Smooth muscle cell (in vitro differentiated cells): ENCODE measurements at regions not wholly inside any gene's neighbourhood (a gene's known extent, or its start where the extent isn't known, plus 50 kb on each side); places are given as distances from the start of the nearest gene placed in this dataset.

Experiments used
- DNase-seq: peaks from one replicate; lab custom pipeline; 2025; ENCODE audit not compliant: unreplicated experiment; lab: John Stamatoyannopoulos, UW
- H2AFZ ChIP-seq: fragments of 200-600 bp; sonication (generic); 2 replicates; pipeline ENCODE4 v1.6.0; 2016; ENCODE audit warnings: antibody characterized with exemption, low read depth, mild to moderate bottlenecking
- H3F3A ChIP-seq: fragments of 200-600 bp; sonication (generic); 2 replicates; pipeline ENCODE4 v1.6.0; 2017; ENCODE audit warnings: antibody characterized with exemption, low read depth
- H3K27ac ChIP-seq: fragments of 200-600 bp; sonication (generic); 2 replicates; pipeline ENCODE4 v1.5.1; 2016; ENCODE audit warnings: low read depth, mild to moderate bottlenecking
- H3K27me3 ChIP-seq: fragments of 200-600 bp; sonication (generic); 2 replicates; pipeline ENCODE4 v1.6.1; 2016; ENCODE audit warnings: low read depth, mild to moderate bottlenecking
- H3K36me3 ChIP-seq: fragments of 200-600 bp; sonication (generic); 2 replicates; pipeline ENCODE4 v1.5.1; 2016; ENCODE audit warnings: low read depth
- H3K4me1 ChIP-seq: fragments of 200-600 bp; sonication (generic); 2 replicates; pipeline ENCODE4 v1.5.1; 2016; ENCODE audit warnings: low read depth
- H3K4me2 ChIP-seq: fragments of 200-600 bp; sonication (generic); 2 replicates; pipeline ENCODE4 v1.6.0; 2016; ENCODE audit warnings: mild to moderate bottlenecking
- H3K4me3 ChIP-seq: fragments of 200-600 bp; sonication (generic); 2 replicates; pipeline ENCODE4 v1.5.1; 2016; ENCODE audit warnings: mild to moderate bottlenecking
- H3K79me2 ChIP-seq: fragments of 200-600 bp; sonication (generic); 2 replicates; pipeline ENCODE4 v1.6.0; 2016; ENCODE audit warnings: low read depth, mild to moderate bottlenecking
- H3K9ac ChIP-seq: fragments of 200-600 bp; sonication (generic); 2 replicates; pipeline ENCODE4 v1.6.0; 2016; ENCODE audit warnings: low read depth
- H3K9me3 ChIP-seq: fragments of 200-600 bp; sonication (generic); replicated peaks from 2 replicates; pipeline ENCODE4 v1.5.1; 2016; ENCODE audit warnings: low read depth
- H4K20me1 ChIP-seq: fragments of 200-600 bp; sonication (generic); 2 replicates; pipeline ENCODE4 v1.6.0; 2016; ENCODE audit warnings: low read depth
- CTCF ChIP-seq: fragments of 200-600 bp; sonication (generic); IDR thresholded peaks from 2 replicates; pipeline ENCODE4 v1.5.1; 2017; ENCODE audit warnings: borderline replicate concordance, mild to moderate bottlenecking, antibody characterized with exemption; ENCODE audit not compliant: insufficient read depth, poor library complexity, severe bottlenecking
- WGBS: methylation state at CpG from one replicate; pipeline ENCODE4 v1.1.7; 2016; ENCODE audit warnings: low lambda C conversion rate; 5-methylcytosine and 5-hydroxymethylcytosine counted together

GRCh38 chr2:70391259-70391658 is 89.4 kb upstream of the FAM136A start:
- no peak overlapping the region for H3K9ac ChIP-seq
- no peak for DNase-seq
- no peak overlapping the region for H3K4me3 ChIP-seq
- no peaks in the 10 kb centered on the region for H3K9me3 ChIP-seq
- no peaks in the 10 kb centered on the region for H3F3A ChIP-seq
- no peaks in the 10 kb centered on the region for H3K79me2 ChIP-seq
- H4K20me1 ChIP-seq, result no peaks in the 10 kb centered on the region
- no peaks in the 10 kb centered on the region for H3K27me3 ChIP-seq
- no peak overlapping the region for H3K4me2 ChIP-seq
- no peak for TF ChIP-seq CTCF
- H3K27ac ChIP-seq, result no peak overlapping the region
- no peaks in the 10 kb centered on the region for H3K36me3 ChIP-seq
- H2AFZ ChIP-seq, result no peak overlapping the region
- H3K4me1 ChIP-seq, result no peaks in the 10 kb centered on the region

- Histone ChIP-seq H3K4me2 (no peak overlapping the region), H3K4me1 (no peaks in the 10 kb centered on the region), H3K9ac (no peak overlapping the region), H4K20me1 (no peaks in the 10 kb centered on the region), H3K27ac (no peak overlapping the region), H3F3A (no peaks in the 10 kb centered on the region), H3K79me2 (no peaks in the 10 kb centered on the region), H3K27me3 (no peaks in the 10 kb centered on the region), H3K9me3 (no peaks in the 10 kb centered on the region), H3K36me3 (no peaks in the 10 kb centered on the region), H3K4me3 (no peak overlapping the region), H2AFZ (no peak overlapping the region)
- 90% methylated on average over 5 of the region's 5 CpGs for WGBS
- TF ChIP-seq CTCF, result no peak
- DNase-seq, result no peak
These were observed 86.9 kb upstream of the FAM136A start for GRCh38 chr2:70388813-70389212.

GRCh38 chr2:70388128-70388527 is 86.3 kb upstream of the FAM136A start:
- H3K4me3 ChIP-seq, result no peak overlapping the region
- no peaks in the 10 kb centered on the region for H3K9me3 ChIP-seq
- no peaks in the 10 kb centered on the region for H3K36me3 ChIP-seq
- H3K9ac ChIP-seq, result no peak overlapping the region
- H3K4me2 ChIP-seq, result no peak overlapping the region
- no peak for DNase-seq
- 84% methylated on average over 1 of the region's 1 CpG for WGBS
- no peaks in the 10 kb centered on the region for H3F3A ChIP-seq
- TF ChIP-seq CTCF, result no peak
- H3K79me2 ChIP-seq, result no peaks in the 10 kb centered on the region
- no peaks in the 10 kb centered on the region for H3K27me3 ChIP-seq
- H3K4me1 ChIP-seq, result no peaks in the 10 kb centered on the region
- H2AFZ ChIP-seq, result no peak overlapping the region
- H4K20me1 ChIP-seq, result no peaks in the 10 kb centered on the region
- no peak overlapping the region for H3K27ac ChIP-seq

GRCh38 chr2:70385966-70386595 is 84.2 kb upstream of the FAM136A start:
- Histone ChIP-seq H3K27ac (no peak overlapping the region), H3K9ac (no peak overlapping the region), H3K27me3 (no peaks in the 10 kb centered on the region), H3K9me3 (no peaks in the 10 kb centered on the region), H3K4me1 (no peaks in the 10 kb centered on the region), H3F3A (no peaks in the 10 kb centered on the region), H3K4me2 (no peak overlapping the region), H3K36me3 (no peaks in the 10 kb centered on the region), H4K20me1 (no peaks in the 10 kb centered on the region), H3K4me3 (no peak overlapping the region), H2AFZ (no peak overlapping the region), H3K79me2 (no peaks in the 10 kb centered on the region)
- no peak for DNase-seq
- no peak for TF ChIP-seq CTCF
- 73% methylated on average over 11 of the region's 11 CpGs for WGBS
